GM23338 (cell line): ENCODE measurements at regions not wholly inside any gene's neighbourhood (a gene's known extent, or its start where the extent isn't known, plus 50 kb on each side); places are given as distances from the start of the nearest gene placed in this dataset.

Source experiments
- CTCF ChIP-seq, 2 experiments: fragments of 200-600 bp in 1 of 2; sonication (generic) in 1 of 2; conservative IDR thresholded peaks; 2 replicates each; pipeline versions ENCODE4 v1.5.1 to v1.6.1; 2016 to 2017; ENCODE audit warnings: antibody characterized with exemption in 2 of 2, low read depth in 2 of 2, mild to moderate bottlenecking in 2 of 2, moderate library complexity in 1 of 2
- EZH2 ChIP-seq: fragments of 200-600 bp; sonication (generic); IDR thresholded peaks from one replicate; pipeline ENCODE4 v1.8.0; 2017; ENCODE audit warnings: antibody characterized with exemption, mild to moderate bottlenecking, low read depth; ENCODE audit not compliant: unreplicated experiment
- EZH2phosphoT487 ChIP-seq: fragments of 200-600 bp; sonication (generic); IDR thresholded peaks from one replicate; pipeline ENCODE4 v1.8.1; 2018; ENCODE audit warnings: antibody characterized with exemption; ENCODE audit not compliant: unreplicated experiment
- JUNB ChIP-seq: IDR thresholded peaks from one replicate; pipeline ENCODE4 v1.6.1; 2016; ENCODE audit warnings: antibody characterized with exemption; ENCODE audit not compliant: unreplicated experiment
- POLR2AphosphoS5 ChIP-seq: IDR thresholded peaks from 2 replicates; pipeline ENCODE4 v1.6.1; 2016; ENCODE audit warnings: antibody characterized with exemption, low read depth
- REST ChIP-seq: IDR thresholded peaks from one replicate; pipeline ENCODE4 v1.6.1; 2018; ENCODE audit warnings: antibody characterized with exemption; ENCODE audit not compliant: unreplicated experiment
- STAT1 ChIP-seq: IDR thresholded peaks from one replicate; pipeline ENCODE4 v1.6.1; 2016; ENCODE audit warnings: antibody characterized with exemption; ENCODE audit not compliant: unreplicated experiment
- ZNF331 ChIP-seq: fragments of 250-450 bp; sonication (Bioruptor Pico); IDR thresholded peaks from 2 replicates; pipeline ENCODE4 v1.5.0; 2020; ENCODE audit warnings: low read depth, mild to moderate bottlenecking, moderate library complexity

GRCh38 chr13:34628209-34628682, 313.8 kb upstream of the NBEA start:
- TF ChIP-seq CTCF (conservative IDR thresholded peaks at IDR 0.05; ENCODE audit: low read depth in 2 of 2) = no peak
- TF ChIP-seq POLR2AphosphoS5 = no peak
- no peak for TF ChIP-seq EZH2
- no peak for TF ChIP-seq STAT1
- no peak for TF ChIP-seq EZH2phosphoT487
- no peak for TF ChIP-seq REST
- TF ChIP-seq ZNF331 = no peak
- no peak for TF ChIP-seq JUNB
